ENCODE measurements at regions not wholly inside any gene's neighbourhood (a gene's known extent, or its start where the extent isn't known, plus 50 kb on each side); places are given as distances from the start of the nearest gene placed in this dataset.
"Not testable (repeated sequence)": the region's sequence is repeated elsewhere in the genome, so short reads cannot be mapped to it uniquely, and the experiment has no call there.

- no peak for DNase-seq (ENCODE audit: low spot score)
These were observed 99.1 kb upstream of the PPP1R26 start for GRCh38 chr9:135380311-135380960.

- no peak for DNase-seq (ENCODE audit: low spot score)
These were observed 97.7 kb upstream of the PPP1R26 start for GRCh38 chr9:135381762-135382310.

DNA sequence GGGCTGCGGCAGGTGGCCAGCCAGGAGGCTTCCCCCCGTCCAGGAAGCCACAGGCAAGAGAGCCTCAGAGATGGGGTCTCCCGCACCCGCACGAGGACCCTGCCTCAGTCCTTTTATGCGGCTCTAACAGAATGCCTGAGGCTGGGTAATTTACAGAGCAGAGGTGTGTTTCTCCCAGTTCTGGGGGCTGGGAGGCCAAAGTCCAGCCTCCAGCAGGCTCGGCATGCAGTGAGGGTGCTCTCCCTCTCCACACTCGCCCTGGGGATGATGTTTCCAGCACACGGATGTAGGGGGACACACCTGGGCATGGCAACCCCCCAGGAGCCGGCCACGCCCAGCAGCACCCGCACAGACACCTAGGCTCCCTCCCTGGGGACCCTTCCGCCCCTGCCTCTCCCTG is 95.4 kb upstream of the PPP1R26 start:
- no peak for DNase-seq (ENCODE audit: low spot score)

- DNase-seq (ENCODE audit: low spot score): not testable (repeated sequence)
These were observed 94.7 kb upstream of the PPP1R26 start for GRCh38 chr9:135384815-135385405.

- no peak for DNase-seq (ENCODE audit: low spot score)
These were observed 93.8 kb upstream of the PPP1R26 start for GRCh38 chr9:135385793-135386192.

DNA sequence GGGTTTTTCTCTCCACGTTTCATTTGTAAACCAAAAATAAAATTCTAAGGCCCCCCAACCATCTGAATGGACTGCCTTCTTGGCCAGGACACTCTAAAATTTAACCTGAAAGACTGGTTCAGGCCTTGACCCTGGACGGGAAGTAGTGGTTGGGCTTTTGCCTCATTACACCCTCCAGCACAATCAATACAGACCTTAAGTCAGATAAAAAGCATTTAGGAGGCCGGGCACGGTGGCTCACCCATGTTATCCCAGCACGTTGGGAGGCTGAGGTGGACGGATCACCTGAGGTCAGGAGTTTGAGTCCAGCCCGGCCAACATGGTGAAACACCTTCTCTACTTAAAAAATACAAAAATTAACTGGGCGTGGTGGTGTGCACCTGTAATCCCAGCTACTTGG is 91.6 kb upstream of the PPP1R26 start:
- DNase-seq (ENCODE audit: low spot score): no peak

GRCh38 chr9:135388530-135388929 is 91.1 kb upstream of the PPP1R26 start:
- DNase-seq (ENCODE audit: low spot score): no peak

DNA sequence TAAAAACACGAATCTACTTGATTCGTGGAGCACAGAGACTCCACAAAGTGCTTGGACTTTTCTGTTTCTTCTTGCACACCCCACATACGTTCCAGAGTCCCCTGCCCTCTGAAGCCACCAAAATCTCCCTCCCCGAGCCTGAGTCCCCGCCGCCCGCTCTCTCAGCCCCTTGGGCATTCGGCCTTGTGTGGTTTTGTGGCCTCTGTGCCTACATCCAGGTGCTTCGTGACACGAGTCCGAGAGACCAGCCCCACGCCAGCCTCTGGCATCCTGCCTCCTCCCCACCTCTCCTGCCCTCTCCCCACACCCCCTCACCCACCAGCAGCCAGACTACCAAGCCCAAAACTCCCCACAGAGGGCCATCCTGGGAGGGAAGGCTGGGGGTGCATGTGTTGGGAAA is 87.8 kb upstream of the PPP1R26 start:
- no peak for DNase-seq (ENCODE audit: low spot score)

GRCh38 chr9:135392511-135392910 is 87.1 kb upstream of the PPP1R26 start:
- DNase-seq (ENCODE audit: low spot score): no peak

DNA sequence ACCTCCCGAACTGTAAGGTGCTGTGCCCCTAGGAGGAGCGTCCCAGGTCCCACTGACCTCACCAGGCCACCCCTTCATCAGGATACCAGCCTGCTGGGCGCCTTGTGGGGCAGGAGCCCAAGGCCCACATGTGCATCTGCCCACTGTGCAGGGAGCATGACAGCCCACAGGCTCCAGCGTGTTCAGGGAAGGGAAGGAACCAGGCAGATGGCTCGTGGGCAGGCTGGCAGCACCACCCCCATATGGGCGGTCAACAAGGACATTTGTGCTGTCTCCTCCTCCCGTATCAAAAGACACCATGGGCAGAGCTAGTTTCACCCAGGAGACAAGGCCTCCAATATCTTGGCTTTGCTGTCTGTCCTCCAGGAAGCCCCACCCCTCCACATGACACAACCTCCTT is 85.5 kb upstream of the PPP1R26 start:
- DNase-seq (ENCODE audit: low spot score): no peak

- no peak for DNase-seq (ENCODE audit: low spot score)
These were observed 84.6 kb upstream of the PPP1R26 start for GRCh38 chr9:135394699-135395645.

DNA sequence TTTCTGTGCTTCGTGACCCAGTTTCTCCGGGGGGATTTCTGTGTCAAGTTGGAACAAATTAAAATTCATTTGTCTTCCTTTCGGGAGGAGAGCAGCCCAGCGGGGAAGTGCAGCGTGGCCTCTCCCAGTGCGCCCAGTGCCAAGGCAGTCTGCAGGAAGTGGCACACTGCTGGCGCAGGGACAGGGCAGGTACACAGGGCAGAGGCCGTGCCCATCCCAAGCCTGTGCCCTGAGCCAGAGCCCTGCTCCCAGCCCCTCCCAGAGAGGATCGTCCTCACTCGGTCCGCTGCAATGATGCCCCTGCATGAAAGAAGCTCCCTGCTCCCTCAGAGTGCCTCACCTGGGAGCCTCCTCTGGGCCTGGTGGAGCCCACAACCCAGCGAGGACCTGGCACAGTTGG is 82.4 kb upstream of the PPP1R26 start:
- no peak for DNase-seq (ENCODE audit: low spot score)

GRCh38 chr9:135399000-135399649 is 80.5 kb upstream of the PPP1R26 start:
- no peak for DNase-seq (ENCODE audit: low spot score)

GRCh38 chr9:135400496-135400895 is 79.1 kb upstream of the PPP1R26 start:
- DNase-seq (ENCODE audit: low spot score): no peak

DNA sequence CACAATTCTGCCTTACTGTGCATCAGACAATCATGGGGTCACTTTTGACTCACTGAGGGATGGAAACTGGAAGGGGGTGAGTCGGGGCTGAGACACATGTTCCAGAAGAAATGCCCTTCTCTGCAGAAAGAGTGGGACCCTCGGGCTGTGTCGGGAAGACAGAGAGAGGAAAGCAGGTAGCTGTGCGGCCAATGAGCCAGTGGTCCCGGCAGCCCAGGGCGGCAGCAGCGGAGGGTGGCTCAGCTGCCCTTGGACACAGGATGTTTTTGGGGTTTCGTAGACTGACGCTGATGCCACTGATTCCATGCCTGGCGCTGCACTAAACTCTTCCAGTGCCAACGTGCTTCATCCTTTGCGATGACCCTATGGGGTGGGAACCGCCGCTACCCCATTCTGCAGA is 78.4 kb upstream of the PPP1R26 start:
- no peak for DNase-seq (ENCODE audit: low spot score)

DNA sequence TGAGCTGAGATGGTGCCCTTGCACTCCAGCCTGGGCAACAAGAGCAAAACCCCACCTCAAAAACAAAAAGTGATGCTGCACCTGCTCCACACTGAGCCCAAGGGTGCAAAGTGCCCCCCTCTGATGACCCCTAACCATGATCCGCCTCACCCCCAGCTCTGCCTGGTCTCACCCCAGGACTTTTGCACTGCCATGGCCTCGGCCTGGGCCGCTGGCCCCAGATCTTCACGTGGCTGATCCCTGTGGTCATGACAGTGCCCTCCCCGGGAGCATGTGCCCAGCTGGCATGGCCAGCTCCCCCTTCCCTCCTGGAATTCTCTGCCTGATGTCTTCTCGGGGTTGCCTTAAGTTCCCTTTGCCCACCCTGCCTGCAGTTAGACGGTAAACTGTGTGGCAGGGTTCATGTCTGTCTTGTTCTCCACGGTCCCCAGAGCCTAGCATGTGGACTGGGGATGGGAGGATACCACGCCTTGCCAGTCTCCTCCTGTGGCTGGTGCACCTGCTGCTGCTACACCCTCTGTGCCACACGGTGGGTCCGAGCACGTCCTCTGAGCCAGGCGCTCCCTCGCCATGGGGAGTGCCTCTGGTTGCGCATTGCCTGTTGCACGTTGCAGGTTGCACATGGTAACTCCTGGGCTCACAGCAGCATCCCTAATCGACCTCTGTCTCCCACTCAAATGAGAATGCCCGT is 77.4 kb upstream of the PPP1R26 start:
- no peak for DNase-seq (ENCODE audit: low spot score)

GRCh38 chr9:135402739-135403695 is 76.6 kb upstream of the PPP1R26 start:
- DNase-seq (ENCODE audit: low spot score): no peak

DNA sequence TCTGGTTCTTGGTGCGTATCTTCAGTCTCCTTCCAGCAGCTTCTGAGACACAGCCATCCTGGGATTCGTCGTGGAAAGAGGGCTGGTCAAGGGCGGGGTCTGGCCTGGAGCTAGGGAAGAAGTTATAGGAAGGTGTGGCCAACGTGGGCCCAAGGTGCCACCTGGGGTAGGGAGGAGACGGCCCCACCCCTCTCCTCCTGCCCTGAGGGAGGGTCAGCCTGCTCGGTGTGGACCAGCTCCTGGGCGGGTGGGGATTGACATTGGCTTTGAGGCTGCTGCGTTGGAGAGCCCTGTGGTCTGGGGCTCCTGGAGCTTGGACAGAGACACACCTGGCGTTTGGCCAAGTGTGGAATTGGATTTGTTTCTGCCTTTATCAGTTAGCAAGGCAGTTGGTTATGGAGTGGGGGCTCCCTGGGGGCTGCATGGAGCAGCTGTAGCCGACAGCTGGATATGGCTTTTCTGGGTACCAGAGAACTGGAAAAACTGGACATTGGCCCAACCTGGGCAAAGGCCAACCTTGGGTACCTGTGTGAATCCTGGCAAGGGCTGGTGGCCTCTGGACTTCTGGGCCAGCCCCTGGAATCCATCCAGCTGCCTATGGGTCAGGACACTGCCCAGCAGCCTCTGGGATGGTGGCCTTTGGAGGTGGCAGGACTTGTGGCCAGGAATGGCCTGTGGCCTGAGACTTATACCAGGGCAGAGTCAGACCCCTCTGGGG is 75.7 kb upstream of the PPP1R26 start:
- no peak for DNase-seq (ENCODE audit: low spot score)

DNA sequence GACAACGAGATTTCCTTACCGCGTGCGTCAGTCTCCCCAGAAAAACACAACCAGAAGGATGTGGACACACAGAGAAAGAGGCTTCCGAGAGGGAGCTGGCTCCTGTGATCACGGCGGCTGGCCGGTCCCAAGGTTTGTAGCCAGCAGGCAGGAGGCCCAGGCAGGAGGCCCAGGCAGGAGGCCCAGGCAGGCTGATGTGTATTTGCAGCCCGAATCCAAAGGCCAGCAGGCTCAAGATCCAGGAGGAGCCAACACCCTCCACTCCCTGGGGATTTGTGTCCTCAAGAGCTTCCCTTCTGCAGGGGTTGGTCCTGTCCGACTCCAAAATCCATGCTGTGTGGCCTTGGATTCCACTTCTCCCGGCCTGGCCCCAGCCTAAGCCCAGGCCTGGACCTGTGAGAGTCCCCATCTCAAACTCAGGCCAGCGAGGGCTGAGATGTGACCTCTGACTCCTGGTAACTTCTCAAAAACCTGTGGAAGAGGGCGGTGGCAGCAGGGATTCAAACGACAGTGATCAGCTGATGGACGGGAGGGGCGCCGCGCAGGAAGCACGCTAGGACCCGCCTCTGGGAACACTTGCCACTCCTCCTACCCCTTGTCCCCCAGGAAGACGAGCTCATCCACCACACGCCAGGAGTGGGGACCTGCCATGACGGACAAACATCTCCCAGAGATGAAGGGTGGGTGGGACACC is 75.0 kb upstream of the PPP1R26 start:
- no peak for DNase-seq (ENCODE audit: low spot score)
